ENCODE measurements at regions not wholly inside any gene's neighbourhood (a gene's known extent, or its start where the extent isn't known, plus 50 kb on each side); places are given as distances from the start of the nearest gene placed in this dataset.

- no peak overlapping the region for H3K4me3 ChIP-seq
- H2AFZ ChIP-seq: 0 out of 2 replicates have a peak overlapping the region, but pooled peaks have one; percentile 15
- H3K9me3 ChIP-seq (ENCODE audit: low read depth): no peaks in the 10 kb centered on the region
- DNase-seq: peak; percentile 40
- in situ Hi-C loops (cut with MboI): no loop called here
- no peaks in the 10 kb centered on the region for H4K20me1 ChIP-seq (ENCODE audit: insufficient read depth)
- no peak overlapping the region for H3K27ac ChIP-seq
- H3K27me3 ChIP-seq (replicated peaks; ENCODE audit: insufficient read depth): no peaks in the 10 kb centered on the region
- TF ChIP-seq EZH2phosphoT487 (IDR thresholded peaks at IDR 0.05; ENCODE audit: insufficient read depth, low read depth): no peak
- H3K4me1 ChIP-seq (ENCODE audit: insufficient read depth): peaks cover 31% of the 10 kb centered on the region
- no peaks in the 10 kb centered on the region for H3K79me2 ChIP-seq (ENCODE audit: insufficient read depth)
- peaks cover 30% of the 10 kb centered on the region for H3F3A ChIP-seq (ENCODE audit: insufficient read depth)
- no peak overlapping the region for H3K9ac ChIP-seq
- no peaks in the 10 kb centered on the region for H3K9me2 ChIP-seq (ENCODE audit: insufficient read depth)
- WGBS, 2 experiments (ENCODE audit: low coverage in 1 of 2, low lambda C conversion rate in 2 of 2, missing lambda C conversion rate in 2 of 2): 53 to 54% methylated on average over 6 of the region's 6 CpGs
- H3K4me2 ChIP-seq (ENCODE audit: unreplicated experiment): no peak overlapping the region
- H3K36me3 ChIP-seq (ENCODE audit: low read depth): no peaks in the 10 kb centered on the region
Observed at GRCh38 chr2:7704296-7704865, 787.2 kb downstream of the RNF144A start.

DNA sequence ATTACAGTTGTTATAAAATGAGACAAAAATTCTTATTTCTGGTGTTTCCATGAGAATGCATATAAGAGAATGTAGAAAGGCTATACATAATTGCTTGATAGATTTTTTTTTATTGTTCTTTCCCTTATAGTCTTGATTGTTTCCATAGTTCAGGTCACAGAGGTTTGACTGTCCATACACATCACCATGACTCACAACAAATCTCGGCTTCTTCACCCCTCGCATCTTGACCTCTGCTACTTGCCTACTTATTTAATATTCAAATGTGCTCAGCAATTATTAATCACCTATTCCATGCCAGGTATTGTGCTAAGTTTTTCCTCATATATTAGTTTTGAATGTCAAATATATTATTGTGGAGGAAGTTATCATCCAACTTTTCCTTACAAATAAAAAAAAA lies 789.6 kb downstream of the RNF144A start:
- no peak for TF ChIP-seq EZH2 (IDR thresholded peaks at IDR 0.05; ENCODE audit: insufficient read depth, poor library complexity, severe bottlenecking)
- TF ChIP-seq EZH2phosphoT487 (IDR thresholded peaks at IDR 0.05; ENCODE audit: insufficient read depth, low read depth): no peak
- no peaks in the 10 kb centered on the region for H3K36me3 ChIP-seq (ENCODE audit: low read depth)
- H2AFZ ChIP-seq: no peak overlapping the region
- H3K9me2 ChIP-seq (ENCODE audit: insufficient read depth): no peaks in the 10 kb centered on the region
- in situ Hi-C loops (cut with MboI): no loop called here
- peaks cover 40% of the 10 kb centered on the region for H3F3A ChIP-seq (ENCODE audit: insufficient read depth)
- peak overlapping the region; percentile 58 for H3K27ac ChIP-seq
- DNase-seq: peak; percentile 40
- 3 to 11% methylated on average over 2 of the region's 2 CpGs for WGBS, 2 experiments (ENCODE audit: low coverage in 1 of 2, low lambda C conversion rate in 2 of 2, missing lambda C conversion rate in 2 of 2)
- H3K4me1 ChIP-seq (ENCODE audit: insufficient read depth): peaks cover 48% of the 10 kb centered on the region
- H3K4me3 ChIP-seq: no peak overlapping the region
- H3K4me2 ChIP-seq (ENCODE audit: unreplicated experiment): peak overlapping the region; percentile 46
- no peaks in the 10 kb centered on the region for H3K9me3 ChIP-seq (ENCODE audit: low read depth)
- H3K9ac ChIP-seq: no peak overlapping the region
- H3K27me3 ChIP-seq (replicated peaks; ENCODE audit: insufficient read depth): no peaks in the 10 kb centered on the region
- H3K79me2 ChIP-seq (ENCODE audit: insufficient read depth): no peaks in the 10 kb centered on the region
- no peaks in the 10 kb centered on the region for H4K20me1 ChIP-seq (ENCODE audit: insufficient read depth)

DNA sequence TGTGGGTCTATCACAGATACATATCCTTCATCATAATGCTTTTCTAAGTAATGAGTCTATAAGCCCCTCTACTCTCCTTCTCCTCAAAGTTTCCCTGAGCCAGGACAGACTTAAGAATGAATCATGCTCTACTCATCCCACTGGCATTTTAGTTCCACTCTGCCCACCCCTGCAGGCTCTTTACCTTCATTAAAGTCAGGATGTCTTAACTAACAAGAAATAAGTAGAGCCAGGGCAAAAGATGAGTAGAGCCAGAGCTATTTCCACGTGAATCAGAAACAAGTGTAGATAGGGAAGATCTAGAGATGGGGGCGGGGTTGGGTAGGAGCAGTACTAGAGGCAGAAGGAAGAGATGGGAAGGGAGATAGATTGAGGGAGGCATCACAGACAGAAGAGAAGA lies 790.5 kb downstream of the RNF144A start:
- Histone ChIP-seq H3K36me3 (ENCODE audit: low read depth) (no peaks in the 10 kb centered on the region), H3K27me3 (replicated peaks; ENCODE audit: insufficient read depth) (no peaks in the 10 kb centered on the region), H3K9ac (no peak overlapping the region), H3K79me2 (ENCODE audit: insufficient read depth) (no peaks in the 10 kb centered on the region), H3K9me3 (ENCODE audit: low read depth) (no peaks in the 10 kb centered on the region), H4K20me1 (ENCODE audit: insufficient read depth) (no peaks in the 10 kb centered on the region), H3F3A (ENCODE audit: insufficient read depth) (peaks cover 40% of the 10 kb centered on the region), H3K4me1 (ENCODE audit: insufficient read depth) (peaks cover 48% of the 10 kb centered on the region), H2AFZ (no peak overlapping the region), H3K4me3 (no peak overlapping the region), H3K4me2 (ENCODE audit: unreplicated experiment) (peak overlapping the region; percentile 46), H3K27ac (peak overlapping the region; percentile 58), H3K9me2 (ENCODE audit: insufficient read depth) (no peaks in the 10 kb centered on the region)
- in situ Hi-C loops (cut with MboI): no loop called here
- peak; percentile 82 for DNase-seq
- 10 to 14% methylated on average over 2 of the region's 2 CpGs for WGBS, 2 experiments (ENCODE audit: low coverage in 1 of 2, low lambda C conversion rate in 2 of 2, missing lambda C conversion rate in 2 of 2)
- TF ChIP-seq EZH2phosphoT487 (IDR thresholded peaks at IDR 0.05; ENCODE audit: insufficient read depth, low read depth): no peak
- no peak for TF ChIP-seq EZH2 (IDR thresholded peaks at IDR 0.05; ENCODE audit: insufficient read depth, poor library complexity, severe bottlenecking)

- no peak for TF ChIP-seq EZH2phosphoT487 (IDR thresholded peaks at IDR 0.05; ENCODE audit: insufficient read depth, low read depth)
- in situ Hi-C loops (cut with MboI): no loop called here
- H3K9ac ChIP-seq: no peak overlapping the region
- H3K9me3 ChIP-seq (ENCODE audit: low read depth): no peaks in the 10 kb centered on the region
- H4K20me1 ChIP-seq (ENCODE audit: insufficient read depth): no peaks in the 10 kb centered on the region
- H2AFZ ChIP-seq: peak overlapping the region; percentile 28
- no peak overlapping the region for H3K4me3 ChIP-seq
- peaks cover 48% of the 10 kb centered on the region for H3K4me1 ChIP-seq (ENCODE audit: insufficient read depth)
- peak overlapping the region; percentile 52 for H3K27ac ChIP-seq
- no peaks in the 10 kb centered on the region for H3K79me2 ChIP-seq (ENCODE audit: insufficient read depth)
- WGBS, 2 experiments (ENCODE audit: low coverage in 1 of 2, low lambda C conversion rate in 2 of 2, missing lambda C conversion rate in 2 of 2): 13 to 15% methylated on average over 5 of the region's 5 CpGs
- H3K36me3 ChIP-seq (ENCODE audit: low read depth): no peaks in the 10 kb centered on the region
- peaks cover 40% of the 10 kb centered on the region for H3F3A ChIP-seq (ENCODE audit: insufficient read depth)
- H3K4me2 ChIP-seq (ENCODE audit: unreplicated experiment): no peak overlapping the region
- H3K27me3 ChIP-seq (replicated peaks; ENCODE audit: insufficient read depth): no peaks in the 10 kb centered on the region
- DNase-seq: peak; percentile 86
- H3K9me2 ChIP-seq (ENCODE audit: insufficient read depth): no peaks in the 10 kb centered on the region
Observed at GRCh38 chr2:7709907-7710306, 792.7 kb downstream of the RNF144A start.

GRCh38 chr2:7711167-7711566 lies 794.0 kb downstream of the RNF144A start:
- Histone ChIP-seq H3K4me3 (no peak overlapping the region), H4K20me1 (ENCODE audit: insufficient read depth) (no peaks in the 10 kb centered on the region), H3K9me2 (ENCODE audit: insufficient read depth) (no peaks in the 10 kb centered on the region), H2AFZ (no peak overlapping the region), H3K27me3 (replicated peaks; ENCODE audit: insufficient read depth) (no peaks in the 10 kb centered on the region), H3K79me2 (ENCODE audit: insufficient read depth) (no peaks in the 10 kb centered on the region), H3F3A (ENCODE audit: insufficient read depth) (peaks cover 40% of the 10 kb centered on the region), H3K36me3 (ENCODE audit: low read depth) (no peaks in the 10 kb centered on the region), H3K9ac (no peak overlapping the region), H3K4me1 (ENCODE audit: insufficient read depth) (peaks cover 48% of the 10 kb centered on the region), H3K27ac (no peak overlapping the region), H3K4me2 (ENCODE audit: unreplicated experiment) (no peak overlapping the region), H3K9me3 (ENCODE audit: low read depth) (no peaks in the 10 kb centered on the region)
- TF ChIP-seq EZH2phosphoT487 (IDR thresholded peaks at IDR 0.05; ENCODE audit: insufficient read depth, low read depth): no peak
- TF ChIP-seq EZH2 (IDR thresholded peaks at IDR 0.05; ENCODE audit: insufficient read depth, poor library complexity, severe bottlenecking): no peak
- DNase-seq: no peak
- in situ Hi-C loops (cut with MboI): no loop called here

Measured in GM23248 (cell line).